NCI-H82 treated with DMSO at 0.1 percent for 48 hours (cell line): ENCODE measurements at regions not wholly inside any gene's neighbourhood (a gene's known extent, or its start where the extent isn't known, plus 50 kb on each side); places are given as distances from the start of the nearest gene placed in this dataset.

Experiments used
- DNase-seq: peaks from one replicate; lab custom pipeline; 2025; ENCODE audit not compliant: unreplicated experiment; lab: John Stamatoyannopoulos, UW

GRCh38 chr12:15033029-15033428 is 60.2 kb downstream of the PDE6H start:
- no peak for DNase-seq

- no peak for DNase-seq
These were observed 60.8 kb downstream of the PDE6H start for GRCh38 chr12:15033641-15034040.

- DNase-seq: no peak
These were observed 62.3 kb downstream of the PDE6H start for GRCh38 chr12:15035185-15035584.

GRCh38 chr12:15037091-15037687 is 64.3 kb downstream of the PDE6H start:
- DNase-seq: no peak

- no peak for DNase-seq
These were observed 65.3 kb downstream of the PDE6H start for GRCh38 chr12:15038137-15038536.

- no peak for DNase-seq
These were observed 71.6 kb downstream of the PDE6H start for GRCh38 chr12:15044471-15044870.

GRCh38 chr12:15045451-15045850 is 72.6 kb downstream of the PDE6H start:
- DNase-seq: no peak

- no peak for DNase-seq
These were observed 74.8 kb downstream of the PDE6H start for GRCh38 chr12:15047611-15048010.

GRCh38 chr12:15049461-15050153 is 76.8 kb downstream of the PDE6H start:
- DNase-seq: peak; percentile 99

GRCh38 chr12:15050659-15051058 is 77.8 kb downstream of the PDE6H start:
- DNase-seq: peak; percentile 80

GRCh38 chr12:15052691-15053090 is 79.8 kb downstream of the PDE6H start:
- no peak for DNase-seq

- no peak for DNase-seq
These were observed 83.4 kb downstream of the PDE6H start for GRCh38 chr12:15056218-15056617.
